OCI-LY7 (cell line): ENCODE measurements at regions not wholly inside any gene's neighbourhood (a gene's known extent, or its start where the extent isn't known, plus 50 kb on each side); places are given as distances from the start of the nearest gene placed in this dataset.

ENCODE experiments used
- BruUV-seq: library from RNA; stranded (reverse); fragments of 400-500 nt; replicated peaks from 2 replicates; lab custom pipeline; 2021; lab: Mats Ljungman, UMichigan
- CTCF ChIA-PET: fragments of 300-600 bp; sonication (Branson Sonifier 250); formaldehyde crosslinking; loops from one replicate; lab custom pipeline; 2022; ENCODE audit warnings: antibody characterized with exemption; ENCODE audit not compliant: unreplicated experiment; lab: Charles Lee
- POLR2A ChIA-PET: fragments of 300-600 bp; sonication (Branson Sonifier 250); formaldehyde crosslinking; loops from one replicate; lab custom pipeline; 2022; ENCODE audit warnings: antibody characterized with exemption; lab: Charles Lee
- DNase-seq: peaks from one replicate; pipeline ENCODE4 v3.0.0-alpha.2; 2015; ENCODE audit warnings: low spot score
- H2AFZ ChIP-seq: fragments of 200-600 bp; sonication (generic), shearing (Covaris generic); 2 replicates; pipeline ENCODE4 v1.6.1; 2014; ENCODE audit warnings: mild to moderate bottlenecking, antibody characterized with exemption, low read length, moderate library complexity
- H3K27ac ChIP-seq: fragments of 200-600 bp; sonication (generic); 2 replicates; pipeline ENCODE4 v1.5.1; 2014; ENCODE audit warnings: mixed run types, low read depth, mild to moderate bottlenecking, moderate library complexity, low read length, inconsistent platforms; ENCODE audit not compliant: poor library complexity, severe bottlenecking
- H3K36me3 ChIP-seq: fragments of 200-600 bp; sonication (generic); 2 replicates; pipeline ENCODE4 v1.6.1; 2014; ENCODE audit warnings: mild to moderate bottlenecking, antibody characterized with exemption, low read length, moderate library complexity, mixed read lengths; ENCODE audit not compliant: insufficient read depth
- H3K4me1 ChIP-seq: fragments of 200-600 bp; sonication (generic); 2 replicates; pipeline ENCODE4 v1.5.1; 2014; ENCODE audit warnings: mild to moderate bottlenecking, low read length; ENCODE audit not compliant: insufficient read depth, poor library complexity, severe bottlenecking
- H3K4me2 ChIP-seq: fragments of 200-600 bp; sonication (generic); 2 replicates; pipeline ENCODE4 v1.6.1; 2014; ENCODE audit warnings: mild to moderate bottlenecking, low read length
- H3K4me3 ChIP-seq: fragments of 200-600 bp; sonication (generic); 2 replicates; pipeline ENCODE4 v1.5.1; 2014; ENCODE audit warnings: mild to moderate bottlenecking, low read depth, low read length; ENCODE audit not compliant: poor library complexity, severe bottlenecking
- H3K79me2 ChIP-seq: fragments of 200-600 bp; sonication (generic); 2 replicates; pipeline ENCODE4 v1.6.1; 2016; ENCODE audit warnings: low read depth, mild to moderate bottlenecking, low read length, moderate library complexity, mixed read lengths; ENCODE audit not compliant: insufficient read depth
- H3K9me2 ChIP-seq: fragments of 200-600 bp; sonication (generic); 2 replicates; pipeline ENCODE4 v1.6.1; 2016; ENCODE audit warnings: mild to moderate bottlenecking, low read length, mixed read lengths; ENCODE audit not compliant: insufficient read depth
- H3K9me3 ChIP-seq: fragments of 200-600 bp; sonication (generic); 2 replicates; pipeline ENCODE4 v1.6.1; 2014; ENCODE audit warnings: mild to moderate bottlenecking, mixed run types, low read length, mixed read lengths
- H4K20me1 ChIP-seq: fragments of 200-600 bp; sonication (generic); 2 replicates; pipeline ENCODE4 v1.6.1; 2014; ENCODE audit warnings: mild to moderate bottlenecking, antibody characterized with exemption, low read length, moderate library complexity, mixed read lengths; ENCODE audit not compliant: insufficient read depth
- EZH2phosphoT487 ChIP-seq: fragments of 200-600 bp; sonication (generic); IDR thresholded peaks from 2 replicates; pipeline ENCODE4 v1.6.1; 2018; ENCODE audit warnings: low read depth, borderline replicate concordance, mild to moderate bottlenecking, mixed run types, antibody characterized with exemption, low read length, moderate library complexity, mixed read lengths
- intact Hi-C: fragments of 100-400 bp; cut with micrococcal nuclease; formaldehyde crosslinking; loops from one replicate; pipeline ENCODE4 v1.10.0; 2022; ENCODE audit not compliant: unreplicated experiment
- TF ChIP-seq, protein P1 (sequence below): fragments of 200-600 bp; sonication (generic); conservative IDR thresholded peaks from 2 replicates; pipeline ENCODE4 v1.5.1; 2014; ENCODE audit warnings: mild to moderate bottlenecking, antibody characterized with exemption, low read length, moderate library complexity, mixed read lengths

DNA sequence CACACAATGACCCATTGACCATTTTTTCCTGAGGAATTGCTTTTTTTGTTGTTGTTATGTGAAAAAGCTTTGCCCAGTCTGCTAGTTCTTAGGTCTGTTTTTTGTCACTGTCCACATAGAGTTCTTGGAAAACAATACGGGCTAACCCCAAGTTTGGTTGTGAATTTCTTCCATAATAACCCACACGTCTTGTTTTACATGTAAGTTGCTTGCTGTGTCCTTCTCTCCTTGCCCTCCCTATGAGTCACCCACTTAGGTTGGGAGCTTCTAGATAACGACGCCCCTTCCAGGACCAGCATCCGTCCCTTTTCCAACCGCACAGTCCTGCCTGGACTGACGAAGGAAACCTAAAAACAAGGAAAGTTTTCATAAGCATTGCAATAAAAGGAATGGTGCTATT, 175.3 kb upstream of the HS3ST3A1 start:
- H3K9me3 ChIP-seq = 0 out of 2 replicates have a peak, but pooled peaks cover 4% of the 10 kb centered on the region
- DNase-seq = no peak
- no peak overlapping the region for H3K4me2 ChIP-seq
- no peaks in the 10 kb centered on the region for H4K20me1 ChIP-seq
- no peaks in the 10 kb centered on the region for H3K9me2 ChIP-seq
- H3K4me1 ChIP-seq = no peaks in the 10 kb centered on the region
- ChIA-PET CTCF (no interaction called here), POLR2A (interaction anchor here (0.5 kb wide), 1 partner anchor 73 kb away, joined by 3 read pairs; no protein-coding TSS in a partner anchor)
- no peaks in the 10 kb centered on the region for H3K79me2 ChIP-seq
- no peak overlapping the region for H3K27ac ChIP-seq
- intact Hi-C loops = no loop called here
- BruUV-seq = no TSS peak
- H2AFZ ChIP-seq = no peak overlapping the region
- no peak overlapping the region for H3K4me3 ChIP-seq
- no peak for TF ChIP-seq EZH2phosphoT487
- TF ChIP-seq, protein P1, sequence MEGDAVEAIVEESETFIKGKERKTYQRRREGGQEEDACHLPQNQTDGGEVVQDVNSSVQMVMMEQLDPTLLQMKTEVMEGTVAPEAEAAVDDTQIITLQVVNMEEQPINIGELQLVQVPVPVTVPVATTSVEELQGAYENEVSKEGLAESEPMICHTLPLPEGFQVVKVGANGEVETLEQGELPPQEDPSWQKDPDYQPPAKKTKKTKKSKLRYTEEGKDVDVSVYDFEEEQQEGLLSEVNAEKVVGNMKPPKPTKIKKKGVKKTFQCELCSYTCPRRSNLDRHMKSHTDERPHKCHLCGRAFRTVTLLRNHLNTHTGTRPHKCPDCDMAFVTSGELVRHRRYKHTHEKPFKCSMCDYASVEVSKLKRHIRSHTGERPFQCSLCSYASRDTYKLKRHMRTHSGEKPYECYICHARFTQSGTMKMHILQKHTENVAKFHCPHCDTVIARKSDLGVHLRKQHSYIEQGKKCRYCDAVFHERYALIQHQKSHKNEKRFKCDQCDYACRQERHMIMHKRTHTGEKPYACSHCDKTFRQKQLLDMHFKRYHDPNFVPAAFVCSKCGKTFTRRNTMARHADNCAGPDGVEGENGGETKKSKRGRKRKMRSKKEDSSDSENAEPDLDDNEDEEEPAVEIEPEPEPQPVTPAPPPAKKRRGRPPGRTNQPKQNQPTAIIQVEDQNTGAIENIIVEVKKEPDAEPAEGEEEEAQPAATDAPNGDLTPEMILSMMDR = no peak
- H3K36me3 ChIP-seq = no peaks in the 10 kb centered on the region

DNA sequence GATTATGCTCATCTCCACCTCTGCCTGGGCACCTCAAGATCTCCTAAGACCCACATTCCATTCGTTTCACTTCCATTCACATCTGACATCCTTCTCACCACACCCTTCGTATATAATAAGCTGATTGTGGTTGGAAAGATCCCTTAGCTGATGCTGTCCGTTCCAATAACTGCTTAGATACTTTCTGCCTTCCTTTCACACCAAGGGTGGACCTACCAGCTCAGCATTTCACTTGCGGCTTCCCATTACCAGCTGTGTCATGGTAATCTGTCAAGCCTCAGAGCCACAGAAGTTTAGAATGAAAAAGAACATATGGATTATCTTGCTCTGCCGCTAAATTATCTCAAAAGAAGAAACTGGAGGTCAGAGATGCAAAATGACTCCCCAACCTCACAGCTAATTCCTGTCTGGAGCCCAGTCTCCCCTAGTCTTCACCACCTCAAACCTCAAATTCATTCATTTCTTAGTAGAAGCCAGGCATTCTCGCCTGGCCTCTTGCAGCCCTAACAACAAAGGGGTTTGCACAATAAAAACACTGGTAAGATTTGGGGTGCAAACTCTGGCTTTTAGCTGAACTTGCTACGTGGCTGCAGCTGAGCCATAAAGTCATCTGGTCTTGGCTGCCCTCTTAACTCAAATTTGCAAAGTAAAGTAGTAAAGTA, 182.8 kb upstream of the HS3ST3A1 start:
- no peak overlapping the region for H3K27ac ChIP-seq
- H3K79me2 ChIP-seq = no peaks in the 10 kb centered on the region
- intact Hi-C loops = no loop called here
- H2AFZ ChIP-seq = no peak overlapping the region
- BruUV-seq = no TSS peak
- TF ChIP-seq, protein P1 = no peak
- no peak for TF ChIP-seq EZH2phosphoT487
- no peaks in the 10 kb centered on the region for H4K20me1 ChIP-seq
- H3K4me2 ChIP-seq = no peak overlapping the region
- ChIA-PET POLR2A (interaction anchor here (0.5 kb wide), 1 partner anchor 75 kb away, joined by 3 read pairs; no protein-coding TSS in a partner anchor), CTCF (no interaction called here)
- H3K9me3 ChIP-seq = 0 out of 2 replicates have a peak, but pooled peaks cover under 1% of the 10 kb centered on the region
- DNase-seq = no peak
- H3K36me3 ChIP-seq = no peaks in the 10 kb centered on the region
- H3K9me2 ChIP-seq = no peaks in the 10 kb centered on the region
- H3K4me3 ChIP-seq = no peak overlapping the region
- H3K4me1 ChIP-seq = no peaks in the 10 kb centered on the region

DNA sequence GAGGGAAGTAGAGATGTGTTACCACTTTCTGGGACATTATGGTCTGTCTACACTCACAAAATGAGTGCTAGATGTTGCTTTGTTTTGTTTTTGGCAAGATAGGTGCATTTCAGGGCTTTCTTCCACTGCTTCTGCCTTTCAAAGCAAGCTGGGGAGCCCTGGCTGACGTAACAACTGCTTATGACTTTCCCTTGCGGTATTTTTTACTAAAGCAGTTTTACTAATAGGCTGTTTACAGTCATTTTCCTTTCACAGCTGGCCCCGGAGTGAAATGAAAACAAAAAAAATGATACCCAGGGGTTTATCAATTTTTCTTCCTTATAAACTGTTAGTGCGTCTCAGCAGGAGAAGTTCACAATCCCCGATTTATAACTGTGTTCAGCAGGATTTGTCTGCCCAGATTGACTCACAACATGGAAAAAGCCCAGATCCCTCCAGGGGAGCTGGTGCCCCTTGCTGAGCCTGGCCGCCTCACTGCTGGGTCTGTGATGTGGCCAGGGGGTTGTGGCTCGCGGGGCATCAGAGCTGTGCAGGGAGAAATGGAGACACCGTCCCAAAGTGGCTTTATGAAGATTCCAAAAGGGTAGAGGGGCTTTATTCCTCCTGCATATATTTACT, 184.4 kb upstream of the HS3ST3A1 start:
- H3K4me1 ChIP-seq = no peaks in the 10 kb centered on the region
- ChIA-PET POLR2A (interaction anchor here (0.7 kb wide), 1 partner anchor 279 kb away, joined by 3 read pairs; no protein-coding TSS in a partner anchor), CTCF (no interaction called here)
- no TSS peak for BruUV-seq
- no peaks in the 10 kb centered on the region for H4K20me1 ChIP-seq
- no peak overlapping the region for H2AFZ ChIP-seq
- TF ChIP-seq EZH2phosphoT487 = no peak
- TF ChIP-seq, protein P1 = no peak
- H3K9me2 ChIP-seq = no peaks in the 10 kb centered on the region
- no peak overlapping the region for H3K4me2 ChIP-seq
- no peak for DNase-seq
- no peak overlapping the region for H3K27ac ChIP-seq
- H3K79me2 ChIP-seq = no peaks in the 10 kb centered on the region
- H3K4me3 ChIP-seq = no peak overlapping the region
- intact Hi-C loops = no loop called here
- no peaks in the 10 kb centered on the region for H3K9me3 ChIP-seq
- no peaks in the 10 kb centered on the region for H3K36me3 ChIP-seq
